ENCODE measurements at regions not wholly inside any gene's neighbourhood (a gene's known extent, or its start where the extent isn't known, plus 50 kb on each side); places are given as distances from the start of the nearest gene placed in this dataset.

DNA sequence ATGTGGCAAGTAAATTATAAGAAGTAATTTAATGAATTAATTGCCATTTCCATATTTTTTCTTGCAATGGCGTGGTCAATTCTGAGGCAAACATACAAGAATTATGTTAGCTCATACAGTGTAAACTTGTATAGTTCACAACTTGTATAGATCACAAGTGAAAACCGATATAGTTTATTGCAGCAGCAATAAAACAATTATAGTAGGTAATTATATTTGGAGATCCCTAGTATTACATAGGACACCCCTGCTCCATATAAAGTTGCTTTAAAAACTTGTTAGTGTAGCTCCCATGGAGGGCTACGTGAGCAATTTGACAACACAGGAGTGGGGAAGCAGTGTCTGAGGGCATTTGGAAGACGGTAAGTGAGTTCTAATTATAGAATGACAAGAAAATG, 288.2 kb downstream of the SOCS6 start:
- TF ChIP-seq CTCF (IDR thresholded peaks at IDR 0.05; ENCODE audit: low read length) (no peak), EZH2 (optimal IDR thresholded peaks at IDR 0.05; ENCODE audit: low read depth, low read length) (no peak)
